ENCODE measurements at regions not wholly inside any gene's neighbourhood (a gene's known extent, or its start where the extent isn't known, plus 50 kb on each side); places are given as distances from the start of the nearest gene placed in this dataset.

DNA sequence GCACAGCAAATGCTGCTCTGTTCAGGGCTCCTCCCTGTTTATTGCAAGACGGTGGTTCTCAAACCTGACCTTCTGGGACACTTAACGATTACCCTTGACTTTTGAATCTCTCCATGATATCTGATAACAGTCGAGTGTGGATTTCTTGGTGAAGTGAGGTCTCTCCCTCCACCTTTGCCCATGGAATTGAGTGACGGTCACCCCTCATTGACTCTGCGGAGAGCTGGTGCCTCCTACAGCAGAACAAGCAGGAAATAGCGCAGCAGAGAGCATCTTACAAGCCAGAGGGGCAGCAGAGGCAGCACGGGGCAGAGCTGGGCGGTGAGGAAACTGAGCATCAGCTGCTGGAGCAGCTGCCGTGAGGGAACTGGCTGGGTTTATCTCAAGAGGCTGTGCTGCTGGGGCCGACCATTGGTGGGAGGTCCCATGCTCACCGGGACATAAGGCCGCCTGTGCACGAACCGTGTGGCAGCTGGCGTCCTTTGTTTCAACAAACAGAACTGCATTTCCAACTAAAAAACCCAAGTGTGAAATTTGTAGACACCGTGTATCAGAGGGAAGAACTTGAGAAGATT is 189.8 kb downstream of the MTRR start:
- no peak for DNase-seq
- Mint-ChIP-seq H3K27me3 (ENCODE audit: low read depth) (no peaks in the 10 kb centered on the region), H3K4me1 (ENCODE audit: low read depth) (no peaks in the 10 kb centered on the region), H3K36me3 (ENCODE audit: low read depth) (no peaks in the 10 kb centered on the region), H3K4me3 (no peak overlapping the region), H3K9me3 (ENCODE audit: insufficient read depth) (no peaks in the 10 kb centered on the region), H3K27ac (no peak overlapping the region)
- ATAC-seq, result no peak
- ChIA-PET CTCF (no interaction called here), POLR2A (no interaction called here)

- CTCF ChIA-PET, result no interaction called here
- ATAC-seq (no peak), DNase-seq (no peak)
- POLR2A ChIA-PET, result no interaction called here
- no peak overlapping the region for H3K4me3 Mint-ChIP-seq
- H3K36me3 Mint-ChIP-seq (ENCODE audit: low read depth), result no peaks in the 10 kb centered on the region
- no peaks in the 10 kb centered on the region for H3K4me1 Mint-ChIP-seq (ENCODE audit: low read depth)
- no peak overlapping the region for H3K27ac Mint-ChIP-seq
- H3K27me3 Mint-ChIP-seq (ENCODE audit: low read depth), result no peaks in the 10 kb centered on the region
- H3K9me3 Mint-ChIP-seq (ENCODE audit: insufficient read depth), result no peaks in the 10 kb centered on the region
Measured at GRCh38 chr5:8059337-8059736, 190.4 kb downstream of the MTRR start.

GRCh38 chr5:8060235-8060952 is 191.4 kb downstream of the MTRR start:
- Mint-ChIP-seq H3K9me3 (ENCODE audit: insufficient read depth) (no peaks in the 10 kb centered on the region), H3K36me3 (ENCODE audit: low read depth) (no peaks in the 10 kb centered on the region), H3K27me3 (ENCODE audit: low read depth) (no peaks in the 10 kb centered on the region), H3K27ac (no peak overlapping the region), H3K4me1 (ENCODE audit: low read depth) (no peaks in the 10 kb centered on the region), H3K4me3 (no peak overlapping the region)
- CTCF ChIA-PET, result no interaction called here
- POLR2A ChIA-PET, result no interaction called here
- ATAC-seq (no peak), DNase-seq (no peak)

GRCh38 chr5:8060953-8061429 is 192.0 kb downstream of the MTRR start:
- CTCF ChIA-PET, result no interaction called here
- DNase-seq (no peak), ATAC-seq (no peak)
- Mint-ChIP-seq H3K27ac (no peak overlapping the region), H3K36me3 (ENCODE audit: low read depth) (no peaks in the 10 kb centered on the region), H3K27me3 (ENCODE audit: low read depth) (no peaks in the 10 kb centered on the region), H3K4me1 (ENCODE audit: low read depth) (no peaks in the 10 kb centered on the region), H3K9me3 (ENCODE audit: insufficient read depth) (no peaks in the 10 kb centered on the region), H3K4me3 (no peak overlapping the region)
- POLR2A ChIA-PET, result no interaction called here

- H3K27me3 Mint-ChIP-seq (ENCODE audit: low read depth), result no peaks in the 10 kb centered on the region
- H3K27ac Mint-ChIP-seq, result no peak overlapping the region
- ATAC-seq (no peak), DNase-seq (no peak)
- CTCF ChIA-PET, result no interaction called here
- H3K9me3 Mint-ChIP-seq (ENCODE audit: insufficient read depth), result no peaks in the 10 kb centered on the region
- H3K4me1 Mint-ChIP-seq (ENCODE audit: low read depth), result no peaks in the 10 kb centered on the region
- POLR2A ChIA-PET, result no interaction called here
- H3K36me3 Mint-ChIP-seq (ENCODE audit: low read depth), result no peaks in the 10 kb centered on the region
- H3K4me3 Mint-ChIP-seq, result no peak overlapping the region
Measured at GRCh38 chr5:8062521-8062920, 193.6 kb downstream of the MTRR start.

DNA sequence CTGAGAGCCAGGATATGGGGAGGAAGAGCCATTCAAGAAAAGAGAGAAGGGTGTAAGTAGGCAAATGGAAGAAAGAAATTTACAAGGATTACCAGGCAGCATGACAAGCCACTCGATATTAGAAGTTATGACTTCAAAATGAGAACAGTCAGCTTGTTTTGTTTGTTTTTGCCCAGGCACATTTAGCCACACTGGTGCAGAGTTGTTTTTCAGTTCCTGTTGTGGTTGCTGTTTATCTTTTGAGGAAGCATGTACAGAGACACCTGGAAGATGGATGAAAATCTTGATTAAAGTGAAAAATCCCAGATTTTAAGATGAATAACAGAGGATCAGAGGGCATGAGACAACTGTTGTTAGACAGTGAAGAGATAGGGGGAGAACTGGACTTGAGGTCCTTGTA is 199.1 kb downstream of the MTRR start:
- Mint-ChIP-seq H3K4me1 (ENCODE audit: low read depth) (no peaks in the 10 kb centered on the region), H3K27ac (no peak overlapping the region), H3K4me3 (no peak overlapping the region), H3K36me3 (ENCODE audit: low read depth) (no peaks in the 10 kb centered on the region), H3K27me3 (ENCODE audit: low read depth) (no peaks in the 10 kb centered on the region), H3K9me3 (ENCODE audit: insufficient read depth) (no peaks in the 10 kb centered on the region)
- POLR2A ChIA-PET, result no interaction called here
- CTCF ChIA-PET, result no interaction called here
- ATAC-seq (no peak), DNase-seq (no peak)

GRCh38 chr5:8070138-8070537 is 201.2 kb downstream of the MTRR start:
- Mint-ChIP-seq H3K27ac (no peak overlapping the region), H3K4me1 (ENCODE audit: low read depth) (no peaks in the 10 kb centered on the region), H3K27me3 (ENCODE audit: low read depth) (no peaks in the 10 kb centered on the region), H3K9me3 (ENCODE audit: insufficient read depth) (no peaks in the 10 kb centered on the region), H3K36me3 (ENCODE audit: low read depth) (no peaks in the 10 kb centered on the region), H3K4me3 (no peak overlapping the region)
- ChIA-PET CTCF (no interaction called here), POLR2A (no interaction called here)
- ATAC-seq, result no peak
- DNase-seq, result no peak

GRCh38 chr5:8079056-8079455 is 210.1 kb downstream of the MTRR start:
- POLR2A ChIA-PET, result no interaction called here
- no peak for ATAC-seq
- no peaks in the 10 kb centered on the region for H3K9me3 Mint-ChIP-seq (ENCODE audit: insufficient read depth)
- no peak overlapping the region for H3K4me3 Mint-ChIP-seq
- CTCF ChIA-PET, result no interaction called here
- no peak for DNase-seq
- H3K36me3 Mint-ChIP-seq (ENCODE audit: low read depth), result no peaks in the 10 kb centered on the region
- H3K4me1 Mint-ChIP-seq (ENCODE audit: low read depth), result no peaks in the 10 kb centered on the region
- no peaks in the 10 kb centered on the region for H3K27me3 Mint-ChIP-seq (ENCODE audit: low read depth)
- H3K27ac Mint-ChIP-seq, result no peak overlapping the region

- H3K9me3 Mint-ChIP-seq (ENCODE audit: insufficient read depth), result no peaks in the 10 kb centered on the region
- no peaks in the 10 kb centered on the region for H3K4me1 Mint-ChIP-seq (ENCODE audit: low read depth)
- H3K27ac Mint-ChIP-seq, result no peak overlapping the region
- no peak overlapping the region for H3K4me3 Mint-ChIP-seq
- no peaks in the 10 kb centered on the region for H3K27me3 Mint-ChIP-seq (ENCODE audit: low read depth)
- ATAC-seq (no peak), DNase-seq (no peak)
- ChIA-PET POLR2A (no interaction called here), CTCF (no interaction called here)
- H3K36me3 Mint-ChIP-seq (ENCODE audit: low read depth), result no peaks in the 10 kb centered on the region
Measured at GRCh38 chr5:8081179-8081578, 212.2 kb downstream of the MTRR start.

- Mint-ChIP-seq H3K9me3 (ENCODE audit: insufficient read depth) (peaks cover 16% of the 10 kb centered on the region), H3K27ac (no peak overlapping the region), H3K36me3 (ENCODE audit: low read depth) (no peaks in the 10 kb centered on the region), H3K4me1 (ENCODE audit: low read depth) (no peaks in the 10 kb centered on the region), H3K4me3 (no peak overlapping the region), H3K27me3 (ENCODE audit: low read depth) (no peaks in the 10 kb centered on the region)
- POLR2A ChIA-PET, result no interaction called here
- ATAC-seq (no peak), DNase-seq (no peak)
- CTCF ChIA-PET, result no interaction called here
Measured at GRCh38 chr5:8093669-8094068, 224.7 kb downstream of the MTRR start.

GRCh38 chr5:8094304-8094703 is 225.4 kb downstream of the MTRR start:
- ChIA-PET POLR2A (no interaction called here), CTCF (no interaction called here)
- Mint-ChIP-seq H3K36me3 (ENCODE audit: low read depth) (no peaks in the 10 kb centered on the region), H3K4me1 (ENCODE audit: low read depth) (no peaks in the 10 kb centered on the region), H3K4me3 (no peak overlapping the region), H3K9me3 (ENCODE audit: insufficient read depth) (peaks cover 16% of the 10 kb centered on the region), H3K27ac (no peak overlapping the region), H3K27me3 (ENCODE audit: low read depth) (no peaks in the 10 kb centered on the region)
- ATAC-seq, result no peak
- DNase-seq, result no peak

GRCh38 chr5:8097146-8097545 is 228.2 kb downstream of the MTRR start:
- Mint-ChIP-seq H3K27ac (no peak overlapping the region), H3K4me1 (ENCODE audit: low read depth) (no peaks in the 10 kb centered on the region), H3K4me3 (no peak overlapping the region), H3K27me3 (ENCODE audit: low read depth) (no peaks in the 10 kb centered on the region), H3K36me3 (ENCODE audit: low read depth) (no peaks in the 10 kb centered on the region), H3K9me3 (ENCODE audit: insufficient read depth) (peaks cover 3% of the 10 kb centered on the region)
- ChIA-PET POLR2A (no interaction called here), CTCF (no interaction called here)
- no peak for ATAC-seq
- DNase-seq, result no peak

- no peaks in the 10 kb centered on the region for H3K27me3 Mint-ChIP-seq (ENCODE audit: low read depth)
- no peak overlapping the region for H3K27ac Mint-ChIP-seq
- H3K9me3 Mint-ChIP-seq (ENCODE audit: insufficient read depth), result peaks cover 3% of the 10 kb centered on the region
- no peak for ATAC-seq
- ChIA-PET CTCF (no interaction called here), POLR2A (no interaction called here)
- no peak overlapping the region for H3K4me3 Mint-ChIP-seq
- no peaks in the 10 kb centered on the region for H3K36me3 Mint-ChIP-seq (ENCODE audit: low read depth)
- H3K4me1 Mint-ChIP-seq (ENCODE audit: low read depth), result no peaks in the 10 kb centered on the region
- DNase-seq, result no peak
Measured at GRCh38 chr5:8098081-8098480, 229.1 kb downstream of the MTRR start.

All from activated CD8-positive, alpha-beta T cell treated with anti-CD3 and anti-CD28 coated beads, Interleukin-2, amount 10 ng/mL, durations not matched to agents 7 days and 5 days (primary cell).